Right cardiac atrium (tissue), 5 donors: ENCODE measurements at regions not wholly inside any gene's neighbourhood (a gene's known extent, or its start where the extent isn't known, plus 50 kb on each side); places are given as distances from the start of the nearest gene placed in this dataset.

Source experiments
- ATAC-seq, 2 donors: fragments of 200-7000 bp; cut with Tn5 transposase; one replicate each; pipeline versions ENCODE4 v1.8.0 to v1.9.1; 2020; ENCODE audit warnings: moderate library complexity in 2 of 2, mild to moderate bottlenecking in 1 of 2
- DNase-seq, 3 donors: peaks; one replicate each; pipeline ENCODE4 v3.0.0-alpha.2; 2020
- H3K27ac ChIP-seq: one replicate; pipeline ENCODE4 v1.5.1; 2013; ENCODE audit warnings: mild to moderate bottlenecking, low read length, control low read depth, moderate library complexity
- H3K27me3 ChIP-seq: one replicate; pipeline ENCODE4 v1.6.1; 2013; ENCODE audit not compliant: control insufficient read depth, insufficient read depth
- H3K4me1 ChIP-seq: one replicate; pipeline ENCODE4 v1.6.1; 2013; ENCODE audit warnings: low read length; ENCODE audit not compliant: control insufficient read depth, insufficient read depth
- H3K4me3 ChIP-seq: one replicate; pipeline ENCODE4 v1.5.1; 2013; ENCODE audit warnings: low read length, control low read depth
- H3K9me3 ChIP-seq: one replicate; pipeline ENCODE4 v1.6.1; 2013; ENCODE audit warnings: low read length; ENCODE audit not compliant: control insufficient read depth
- WGBS: extraction: QIAGEN DNeasy Blood & Tissue Kit; methylation state at CpG from one replicate; pipeline ENCODE4 v1.1.7; 2013; 5-methylcytosine and 5-hydroxymethylcytosine counted together
- intact Hi-C, 4 donors: fragments of 100-400 bp; cut with DNase I; formaldehyde crosslinking; loops; one replicate each; pipeline versions ENCODE4 v1.11.0 to v1.14.0; 2022 to 2023
- donor health status: healthy with polysubstance abuse.
- donor health status: DM: no; HTN: yes; CAD: no.
- donor health status: DM: no; HTN: no; CAD: no.
- donor health status: DM: no; HTN: yes; CAD: no; lungs with severe emphysema.
- donor health status: DM: yes; HTN: yes; CAD: no.

DNA sequence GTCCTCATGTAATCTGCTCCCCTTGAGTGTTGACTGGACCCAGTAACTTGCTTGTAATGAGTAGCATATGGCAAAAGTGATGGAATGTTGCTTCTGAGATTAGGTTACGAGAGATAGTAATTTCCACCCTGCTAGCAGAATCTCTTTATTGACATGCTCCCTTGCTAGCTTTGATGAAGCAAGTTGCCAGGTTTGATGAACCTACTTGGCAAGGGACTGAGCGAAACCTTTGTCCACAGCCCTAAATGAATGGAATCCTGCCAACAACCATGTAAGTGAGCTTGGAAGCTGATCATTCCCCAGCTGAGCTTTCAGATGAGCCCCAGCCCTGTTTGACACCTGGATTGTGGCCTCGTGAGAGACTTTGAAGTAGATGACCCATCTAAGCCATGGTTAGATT, 120.8 kb upstream of the PLXNC1 start:
- intact Hi-C loops, result no loop called here
- H3K27ac ChIP-seq, result no peak overlapping the region
- DNase-seq (no peak), ATAC-seq (no peak)
- H3K4me3 ChIP-seq, result no peak overlapping the region
- H3K27me3 ChIP-seq, result no peaks in the 10 kb centered on the region
- H3K4me1 ChIP-seq, result no peaks in the 10 kb centered on the region
- no peaks in the 10 kb centered on the region for H3K9me3 ChIP-seq
- WGBS, result 66% methylated on average over 3 of the region's 3 CpGs

DNA sequence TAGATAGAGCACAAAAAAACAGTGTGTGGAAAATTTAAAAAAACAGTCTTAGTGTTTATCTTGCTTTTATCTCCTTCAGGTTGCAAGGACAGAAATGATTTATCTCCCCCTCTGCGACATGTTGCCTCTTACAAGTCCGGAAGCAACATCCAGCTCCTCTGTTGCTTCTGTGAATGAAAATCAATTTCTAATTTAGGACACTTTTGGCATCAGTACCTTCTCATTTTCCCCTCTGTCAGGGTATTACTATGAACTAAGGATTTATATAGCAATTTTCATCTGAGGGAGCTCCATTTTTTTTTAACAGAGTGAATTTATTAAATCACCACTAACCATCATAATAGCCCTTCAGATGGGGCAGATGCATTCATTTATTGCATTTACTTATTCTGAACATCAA, 116.6 kb upstream of the PLXNC1 start:
- 85% methylated on average over 2 of the region's 2 CpGs for WGBS
- Histone ChIP-seq H3K27ac (no peak overlapping the region), H3K9me3 (no peaks in the 10 kb centered on the region), H3K4me3 (no peak overlapping the region), H3K27me3 (no peaks in the 10 kb centered on the region), H3K4me1 (no peaks in the 10 kb centered on the region)
- DNase-seq, result no peak
- intact Hi-C loops, result no loop called here
- ATAC-seq, result no peak

DNA sequence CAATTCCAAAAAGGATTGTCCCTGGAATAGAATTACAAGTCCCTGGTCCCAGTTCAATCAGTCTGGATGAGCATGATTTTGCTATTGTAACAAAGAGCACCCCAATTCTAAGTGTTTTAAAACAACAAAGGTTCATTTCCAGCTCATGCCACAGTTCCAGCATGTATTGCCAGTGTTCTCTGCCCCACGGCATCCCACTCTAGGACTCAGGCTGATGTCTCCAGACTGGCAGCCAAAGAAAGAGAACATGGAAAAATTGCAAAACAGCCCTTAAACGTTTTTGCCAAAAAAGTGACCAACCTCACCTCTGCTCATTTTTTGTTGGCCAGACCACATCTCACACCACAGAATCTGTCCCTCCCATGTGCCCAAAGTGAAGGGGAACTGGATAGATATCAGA, 116.0 kb upstream of the PLXNC1 start:
- H3K27me3 ChIP-seq, result no peaks in the 10 kb centered on the region
- 57% methylated on average over 2 of the region's 2 CpGs for WGBS
- no peak for ATAC-seq
- intact Hi-C loops, result no loop called here
- no peak overlapping the region for H3K27ac ChIP-seq
- DNase-seq, result no peak
- H3K9me3 ChIP-seq, result no peaks in the 10 kb centered on the region
- H3K4me3 ChIP-seq, result no peak overlapping the region
- H3K4me1 ChIP-seq, result no peaks in the 10 kb centered on the region

DNA sequence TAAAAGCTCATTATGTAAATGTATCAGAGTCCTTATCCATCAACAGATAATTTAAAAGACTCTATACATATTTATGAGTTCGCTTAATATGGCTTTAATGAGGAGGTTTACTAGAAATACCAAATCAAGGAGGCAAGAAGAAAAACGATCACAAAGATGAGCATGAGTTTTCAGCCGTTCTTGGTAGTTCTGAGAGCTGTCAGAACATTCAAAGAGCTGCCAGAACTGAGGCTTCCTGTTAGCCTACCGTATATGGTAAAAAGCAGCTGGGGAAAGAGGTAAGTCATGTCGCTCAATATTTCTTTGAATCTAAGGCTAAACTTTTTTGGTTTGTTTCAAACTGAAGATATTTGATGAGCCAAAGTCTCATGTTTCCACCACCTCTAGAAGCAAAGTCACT, 115.3 kb upstream of the PLXNC1 start:
- no peaks in the 10 kb centered on the region for H3K9me3 ChIP-seq
- no peak overlapping the region for H3K4me3 ChIP-seq
- no peak for ATAC-seq
- no peak for DNase-seq
- no peaks in the 10 kb centered on the region for H3K4me1 ChIP-seq
- intact Hi-C loops, result no loop called here
- WGBS, result 64% methylated on average over 5 of the region's 5 CpGs
- no peaks in the 10 kb centered on the region for H3K27me3 ChIP-seq
- no peak overlapping the region for H3K27ac ChIP-seq

DNA sequence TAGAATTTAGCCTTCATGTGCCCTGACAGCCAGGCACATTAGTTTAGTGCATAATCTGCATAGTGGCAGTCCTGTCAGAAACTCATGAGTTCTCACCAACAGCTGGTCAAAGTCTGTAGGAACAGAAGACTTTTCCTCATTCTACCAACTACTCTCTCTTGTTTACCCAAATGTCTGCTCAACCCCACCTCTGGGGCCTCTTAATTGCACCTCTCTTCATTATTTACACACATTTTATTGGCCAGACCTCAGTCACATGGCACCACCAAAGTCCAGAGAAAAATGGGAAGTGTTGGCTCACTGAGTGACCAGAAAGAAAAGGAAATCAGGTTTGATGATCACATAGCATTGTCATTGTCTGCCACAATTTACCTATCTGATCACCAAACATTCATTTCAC, 114.6 kb upstream of the PLXNC1 start:
- Histone ChIP-seq H3K4me3 (no peak overlapping the region), H3K27me3 (no peaks in the 10 kb centered on the region), H3K27ac (no peak overlapping the region), H3K4me1 (no peaks in the 10 kb centered on the region), H3K9me3 (no peaks in the 10 kb centered on the region)
- intact Hi-C loops, result no loop called here
- ATAC-seq (no peak), DNase-seq (no peak)

DNA sequence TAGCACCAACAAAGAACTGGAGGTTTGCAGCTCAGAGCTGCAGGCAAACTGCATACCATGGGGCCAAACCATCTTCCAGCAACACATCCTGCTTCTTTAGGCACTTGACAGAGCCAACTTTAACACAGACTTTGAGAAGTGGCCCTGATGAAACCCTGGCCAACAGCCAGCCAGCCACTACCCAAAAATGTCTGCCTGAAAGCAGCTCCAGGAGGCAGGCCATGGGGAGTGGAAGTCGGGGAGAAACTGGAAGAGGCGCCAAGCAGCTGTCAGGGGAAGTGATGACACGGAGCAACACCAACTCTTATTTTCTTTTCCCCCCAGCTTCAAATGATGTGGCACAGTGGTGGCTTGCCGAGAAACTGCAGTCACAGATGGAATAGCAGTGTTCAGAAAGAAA, 110.9 kb upstream of the PLXNC1 start:
- peak; percentile 66 to 91 (median 85) for DNase-seq
- no peak overlapping the region for H3K27ac ChIP-seq
- H3K27me3 ChIP-seq, result no peaks in the 10 kb centered on the region
- intact Hi-C loops, result no loop called here
- H3K9me3 ChIP-seq, result no peaks in the 10 kb centered on the region
- peak; percentile 73 to 85 for ATAC-seq
- WGBS, result 33% methylated on average over 4 of the region's 4 CpGs
- H3K4me3 ChIP-seq, result no peak overlapping the region
- no peaks in the 10 kb centered on the region for H3K4me1 ChIP-seq

DNA sequence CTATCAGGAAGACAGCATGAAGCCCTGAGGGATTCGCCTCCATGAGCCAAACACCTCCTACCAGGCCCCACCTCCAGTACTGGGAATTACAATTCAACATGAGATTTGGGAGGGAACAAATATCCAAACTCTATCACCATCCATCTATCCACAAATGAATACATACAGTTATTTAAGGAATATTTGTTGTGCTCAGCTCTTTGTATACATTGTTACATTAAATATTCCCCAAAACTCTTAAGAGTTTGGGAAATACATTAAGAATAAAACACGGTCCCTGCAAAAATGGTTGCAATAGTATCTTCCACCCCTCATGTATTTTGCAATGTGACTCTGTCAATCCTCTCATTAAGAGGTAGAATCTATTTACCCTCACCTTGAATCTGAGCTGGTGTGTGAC, 109.8 kb upstream of the PLXNC1 start:
- ATAC-seq, result no peak
- DNase-seq, result no peak
- no peak overlapping the region for H3K4me3 ChIP-seq
- intact Hi-C loops, result no loop called here
- H3K27me3 ChIP-seq, result no peaks in the 10 kb centered on the region
- no peaks in the 10 kb centered on the region for H3K4me1 ChIP-seq
- WGBS, result 93% methylated on average over 2 of the region's 2 CpGs
- no peaks in the 10 kb centered on the region for H3K9me3 ChIP-seq
- no peak overlapping the region for H3K27ac ChIP-seq

DNA sequence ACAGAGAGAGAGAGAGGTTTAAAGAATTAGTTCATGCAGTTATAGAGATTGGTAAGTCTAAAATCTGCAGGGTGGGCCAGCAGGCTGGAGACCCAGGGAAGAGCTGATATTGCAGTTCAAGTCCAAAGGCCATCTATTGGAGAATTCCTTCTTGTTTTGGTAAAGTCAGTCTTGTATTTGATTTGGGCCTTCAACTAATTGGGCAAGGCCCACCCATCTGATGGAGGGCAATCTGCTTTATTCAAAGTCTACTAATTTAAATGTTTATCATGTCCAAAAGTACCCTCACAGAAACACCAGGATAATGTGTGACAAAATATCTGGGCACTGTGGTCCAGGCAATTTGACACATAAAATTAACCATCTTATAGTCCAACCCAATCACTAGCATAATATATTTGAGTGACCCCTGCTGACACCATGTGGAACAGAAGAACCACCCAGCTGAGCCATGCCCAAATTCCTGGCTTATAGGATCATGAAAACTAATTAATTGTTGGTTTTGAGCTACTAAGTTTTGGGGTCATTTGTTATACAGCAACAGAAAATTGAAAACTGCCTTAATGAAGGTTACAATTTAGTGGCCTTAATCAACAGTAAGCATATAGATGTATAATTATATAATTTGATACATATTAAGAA, 109.1 kb upstream of the PLXNC1 start:
- H3K9me3 ChIP-seq, result no peaks in the 10 kb centered on the region
- H3K4me3 ChIP-seq, result no peak overlapping the region
- ATAC-seq (no peak), DNase-seq (no peak)
- H3K27me3 ChIP-seq, result no peaks in the 10 kb centered on the region
- intact Hi-C loops, result no loop called here
- no peak overlapping the region for H3K27ac ChIP-seq
- no peaks in the 10 kb centered on the region for H3K4me1 ChIP-seq

DNA sequence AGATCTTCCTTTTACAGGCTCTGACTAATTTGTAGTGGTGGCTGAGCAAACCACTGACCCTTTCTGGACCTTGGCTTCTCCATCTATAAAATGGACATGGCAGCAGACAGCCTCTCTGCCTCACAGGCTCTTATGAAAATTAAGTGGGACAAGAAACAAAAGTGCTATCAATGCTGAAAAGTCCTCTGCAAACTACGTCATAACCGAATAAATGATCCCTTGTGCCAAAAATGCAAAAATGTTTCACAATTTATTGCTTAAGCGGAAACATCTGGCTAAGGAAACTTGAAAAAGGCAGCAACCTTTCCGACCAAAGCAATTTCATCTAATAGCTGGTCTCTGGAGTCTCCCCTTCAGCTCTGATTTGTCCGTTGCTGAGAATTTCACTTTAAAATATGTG, 108.5 kb upstream of the PLXNC1 start:
- Histone ChIP-seq H3K27ac (no peak overlapping the region), H3K4me3 (no peak overlapping the region), H3K27me3 (no peaks in the 10 kb centered on the region), H3K9me3 (no peaks in the 10 kb centered on the region), H3K4me1 (no peaks in the 10 kb centered on the region)
- peak in 2 of 3 donors; percentile 20 to 43 for DNase-seq
- intact Hi-C loops, result no loop called here
- ATAC-seq, result peak; percentile 47 to 73
- WGBS, result 64% methylated on average over 5 of the region's 5 CpGs

DNA sequence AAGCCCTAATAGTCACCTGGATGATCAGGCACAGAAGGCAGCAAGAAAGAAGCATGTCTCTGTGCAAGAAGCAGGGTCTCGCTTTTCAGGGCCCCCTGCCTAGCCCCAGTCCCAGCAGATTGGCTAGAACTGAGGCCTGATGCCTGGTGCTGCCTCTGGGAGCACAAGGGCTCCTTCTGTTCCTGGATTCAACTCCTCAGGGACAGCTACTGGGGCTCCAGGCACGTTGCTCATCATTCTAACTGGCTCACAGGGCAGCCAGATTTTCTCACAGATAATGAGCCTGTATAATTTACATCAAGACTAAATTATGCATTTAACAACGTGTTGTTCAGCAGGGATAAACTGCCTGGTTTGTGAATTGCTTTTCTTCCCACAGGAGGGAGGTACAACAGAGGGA, 106.5 kb upstream of the PLXNC1 start:
- intact Hi-C loops, result no loop called here
- H3K4me1 ChIP-seq, result no peaks in the 10 kb centered on the region
- 51% methylated on average over 3 of the region's 3 CpGs for whole genome bisulfite sequencing
- DNase-seq, result peak in 1 of 3 donors; percentile 29
- H3K27me3 ChIP-seq, result no peaks in the 10 kb centered on the region
- H3K9me3 ChIP-seq, result no peaks in the 10 kb centered on the region
- H3K27ac ChIP-seq, result no peak overlapping the region
- no peak overlapping the region for H3K4me3 ChIP-seq
- ATAC-seq, result peak in 1 of 2 donors; percentile 20

DNA sequence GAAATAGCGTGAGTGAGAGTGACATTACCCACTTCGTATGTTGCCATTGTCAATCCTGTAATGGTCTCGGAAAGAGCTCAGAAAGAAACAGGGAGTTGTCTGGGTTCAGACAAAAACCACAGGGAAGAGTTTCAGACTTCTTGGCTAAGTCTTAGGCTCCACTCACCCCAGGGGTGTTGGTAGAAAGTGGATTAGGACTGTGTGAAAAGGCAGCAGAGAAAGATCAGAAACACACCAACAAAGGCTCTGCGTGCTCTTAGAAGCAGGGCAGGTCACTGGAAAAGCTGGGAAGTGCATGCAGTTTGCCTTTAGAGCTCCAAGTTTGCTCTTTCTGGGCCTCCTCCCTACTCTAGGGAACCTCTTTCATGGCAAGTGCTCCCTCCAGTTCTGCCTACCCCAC, 106.1 kb upstream of the PLXNC1 start:
- intact Hi-C loops, result no loop called here
- no peaks in the 10 kb centered on the region for H3K9me3 ChIP-seq
- ATAC-seq (peak; percentile 48 to 69), DNase-seq (no peak)
- 75% methylated on average over 4 of the region's 4 CpGs for WGBS
- no peaks in the 10 kb centered on the region for H3K4me1 ChIP-seq
- H3K4me3 ChIP-seq, result no peak overlapping the region
- H3K27ac ChIP-seq, result peak overlapping the region; percentile 31
- H3K27me3 ChIP-seq, result no peaks in the 10 kb centered on the region
